HG02884 (cell line): ENCODE measurements at regions not wholly inside any gene's neighbourhood (a gene's known extent, or its start where the extent isn't known, plus 50 kb on each side); places are given as distances from the start of the nearest gene placed in this dataset.

Experiments
- ATAC-seq: cut with Tn5 transposase; IDR thresholded peaks from one replicate; pipeline ENCODE4 v1.9.1; 2021; ENCODE audit warnings: mild to moderate bottlenecking, moderate library complexity; ENCODE audit not compliant: unreplicated experiment

DNA sequence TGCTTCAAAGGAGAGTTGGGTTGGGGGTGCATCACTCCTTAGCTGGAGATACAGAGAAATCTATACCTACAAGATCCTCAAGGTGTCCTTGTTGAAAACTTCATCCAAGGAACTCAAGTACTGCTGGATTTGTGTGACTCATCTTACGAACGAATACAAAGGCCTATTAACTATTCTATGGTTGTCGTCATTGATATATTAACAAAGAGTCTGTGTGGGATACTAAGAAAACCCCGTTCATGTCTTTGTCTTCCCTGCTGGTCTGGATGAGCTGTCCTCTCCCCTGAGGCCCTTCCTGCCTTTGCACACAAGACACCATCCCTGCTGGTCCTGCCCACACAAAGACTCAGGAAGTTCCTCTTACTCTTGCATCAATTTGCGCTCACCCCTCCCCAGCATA is 54.9 kb upstream of the IRF2 start:
- no peak for ATAC-seq

DNA sequence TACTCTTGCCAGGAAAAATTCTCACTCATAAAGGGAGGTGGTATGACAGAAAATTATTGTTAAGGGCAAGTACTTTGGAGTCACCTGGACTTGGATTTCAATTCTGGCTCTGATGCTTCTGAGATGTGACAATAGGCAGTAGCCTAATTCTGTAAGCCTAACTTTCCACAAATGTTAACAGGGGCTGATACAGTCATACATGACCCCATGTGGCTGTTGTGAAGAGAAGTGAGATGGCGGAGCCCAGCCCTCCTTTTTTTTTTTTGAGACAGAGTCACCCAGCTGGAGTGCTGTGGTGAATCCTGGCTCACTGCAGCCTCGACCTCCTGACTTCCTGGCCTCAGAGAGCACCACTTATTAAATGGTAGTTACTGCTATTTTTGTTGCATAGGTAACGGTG is 54.4 kb upstream of the IRF2 start:
- ATAC-seq = no peak

DNA sequence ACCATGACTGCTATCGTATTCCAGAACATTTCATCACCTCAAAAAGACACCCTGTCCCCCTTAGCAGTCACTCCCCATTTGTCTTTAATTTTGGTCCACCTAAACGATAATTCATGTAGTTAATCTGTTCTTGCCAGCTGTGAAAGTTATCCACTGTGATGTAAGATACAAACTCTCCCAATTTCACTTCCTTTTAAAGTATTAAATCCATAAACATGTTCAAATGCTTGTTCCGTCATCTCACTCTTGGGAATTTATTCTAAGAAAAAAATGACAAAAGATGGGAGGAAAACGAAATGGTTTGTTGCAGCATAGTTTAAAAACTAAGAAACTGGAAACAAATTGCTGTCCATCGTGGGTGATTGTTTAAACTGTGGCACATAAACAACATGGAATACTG is 53.7 kb upstream of the IRF2 start:
- ATAC-seq = no peak

DNA sequence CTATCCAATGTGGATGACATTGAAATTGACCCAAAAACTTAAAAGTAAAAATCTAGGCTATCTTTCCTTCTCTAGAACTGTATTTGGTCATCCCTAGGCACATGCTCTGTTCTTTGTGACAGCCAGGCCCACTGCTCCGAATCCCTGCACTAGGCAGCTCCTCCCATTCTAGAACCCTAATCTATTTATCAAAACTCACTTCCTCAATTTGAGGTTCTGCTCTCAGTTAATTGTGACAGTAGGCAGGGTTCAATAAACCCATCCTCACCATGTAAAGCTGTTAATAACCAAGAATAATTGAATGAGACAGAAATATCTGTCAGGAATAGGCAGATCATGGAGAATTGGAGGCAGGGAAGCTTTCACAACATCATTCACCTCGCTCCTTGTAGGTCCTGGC is 51.9 kb upstream of the IRF2 start:
- ATAC-seq = no peak
